Mammary epithelial cell (primary cell): ENCODE measurements at regions not wholly inside any gene's neighbourhood (a gene's known extent, or its start where the extent isn't known, plus 50 kb on each side); places are given as distances from the start of the nearest gene placed in this dataset.

ENCODE experiments used
- EZH2 ChIP-seq: IDR thresholded peaks from 2 replicates; pipeline ENCODE4 v1.6.1; 2012; ENCODE audit warnings: low read length, inconsistent platforms, borderline replicate concordance
- TF ChIP-seq, protein P1 (sequence below), 2 donors: IDR thresholded peaks in 1 of 2; conservative IDR thresholded peaks in 1 of 2; 2 replicates each; pipeline ENCODE4 v1.5.1; 2011 to 2012; ENCODE audit warnings: inconsistent platforms in 2 of 2, low read length in 2 of 2, mild to moderate bottlenecking in 2 of 2, control low read depth in 1 of 2, low read depth in 1 of 2; ENCODE audit not compliant: insufficient read depth in 1 of 2; ENCODE audit errors: extremely low read depth in 1 of 2

DNA sequence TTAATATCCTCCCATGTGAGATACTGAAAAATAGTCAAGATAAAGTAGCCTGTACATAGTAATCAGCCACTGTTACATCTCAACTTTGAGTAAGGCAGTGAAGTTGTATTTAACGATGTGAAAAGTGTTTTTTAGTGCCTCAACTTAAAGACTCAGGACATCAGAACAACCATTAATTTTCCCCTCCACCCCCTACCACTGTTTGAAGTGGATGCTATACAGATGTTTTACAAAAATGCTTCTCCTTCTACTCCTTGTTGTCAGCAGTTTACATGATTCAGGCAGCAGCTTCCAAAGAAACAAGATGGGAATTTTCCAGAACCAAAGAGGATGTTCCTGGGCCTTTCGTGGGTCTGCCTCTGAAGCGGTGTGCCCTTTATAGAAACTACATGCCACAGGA is 143.6 kb downstream of the RPAP3 start:
- no peak for TF ChIP-seq EZH2
- TF ChIP-seq, protein P1, sequence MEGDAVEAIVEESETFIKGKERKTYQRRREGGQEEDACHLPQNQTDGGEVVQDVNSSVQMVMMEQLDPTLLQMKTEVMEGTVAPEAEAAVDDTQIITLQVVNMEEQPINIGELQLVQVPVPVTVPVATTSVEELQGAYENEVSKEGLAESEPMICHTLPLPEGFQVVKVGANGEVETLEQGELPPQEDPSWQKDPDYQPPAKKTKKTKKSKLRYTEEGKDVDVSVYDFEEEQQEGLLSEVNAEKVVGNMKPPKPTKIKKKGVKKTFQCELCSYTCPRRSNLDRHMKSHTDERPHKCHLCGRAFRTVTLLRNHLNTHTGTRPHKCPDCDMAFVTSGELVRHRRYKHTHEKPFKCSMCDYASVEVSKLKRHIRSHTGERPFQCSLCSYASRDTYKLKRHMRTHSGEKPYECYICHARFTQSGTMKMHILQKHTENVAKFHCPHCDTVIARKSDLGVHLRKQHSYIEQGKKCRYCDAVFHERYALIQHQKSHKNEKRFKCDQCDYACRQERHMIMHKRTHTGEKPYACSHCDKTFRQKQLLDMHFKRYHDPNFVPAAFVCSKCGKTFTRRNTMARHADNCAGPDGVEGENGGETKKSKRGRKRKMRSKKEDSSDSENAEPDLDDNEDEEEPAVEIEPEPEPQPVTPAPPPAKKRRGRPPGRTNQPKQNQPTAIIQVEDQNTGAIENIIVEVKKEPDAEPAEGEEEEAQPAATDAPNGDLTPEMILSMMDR (conservative IDR thresholded peaks at IDR 0.05 in 1 of 2, IDR thresholded peaks at IDR 0.05 in 1 of 2; ENCODE audit: extremely low read depth in 1 of 2, insufficient read depth in 1 of 2, low read depth in 1 of 2, low read length in 2 of 2): no peak
